IPS-NIHi11 (cell line): ENCODE measurements at regions not wholly inside any gene's neighbourhood (a gene's known extent, or its start where the extent isn't known, plus 50 kb on each side); places are given as distances from the start of the nearest gene placed in this dataset.

ENCODE experiments used
- DNase-seq: peaks from one replicate; pipeline ENCODE4 v3.0.0; 2012; ENCODE audit warnings: mixed read lengths, low spot score

DNA sequence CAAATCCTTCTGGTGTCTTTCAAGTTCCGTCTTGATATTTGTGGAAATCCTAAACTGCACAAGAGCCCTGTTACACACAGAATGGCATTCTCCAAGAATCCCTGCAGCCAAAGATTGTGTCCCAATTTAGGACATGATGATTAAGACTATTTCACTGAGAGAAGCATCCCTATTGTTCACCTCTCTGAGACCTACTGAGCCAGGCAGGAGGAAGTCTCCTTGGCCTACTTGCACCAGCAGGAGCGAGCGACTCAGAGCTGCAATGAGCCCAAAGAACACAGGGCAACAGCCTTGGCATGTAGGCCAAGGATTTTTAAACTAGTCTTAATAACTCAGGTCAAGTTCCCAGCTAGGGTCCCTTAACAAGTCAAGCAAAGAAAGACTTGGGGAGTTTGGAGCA, 79.4 kb upstream of the RUNX1 start:
- DNase-seq: no peak

DNA sequence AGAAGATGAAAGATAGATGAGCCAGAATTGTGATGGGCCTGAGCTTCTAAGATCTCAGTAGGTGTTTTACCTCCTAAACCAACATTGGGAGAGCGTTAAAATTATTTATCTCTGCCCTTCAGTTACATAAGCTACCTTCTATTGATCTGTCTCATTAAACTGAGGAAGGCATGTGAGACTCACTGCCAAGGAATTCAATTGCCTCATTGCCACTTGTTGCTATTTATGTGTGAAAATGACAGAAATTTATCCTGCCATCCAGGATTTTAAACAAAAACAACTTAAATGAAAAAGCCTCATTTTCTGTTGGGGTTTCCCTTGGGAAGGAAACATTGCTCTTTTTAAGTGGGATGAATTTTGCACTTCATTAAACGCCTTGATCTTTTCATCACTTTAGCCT, 78.7 kb upstream of the RUNX1 start:
- no peak for DNase-seq

DNA sequence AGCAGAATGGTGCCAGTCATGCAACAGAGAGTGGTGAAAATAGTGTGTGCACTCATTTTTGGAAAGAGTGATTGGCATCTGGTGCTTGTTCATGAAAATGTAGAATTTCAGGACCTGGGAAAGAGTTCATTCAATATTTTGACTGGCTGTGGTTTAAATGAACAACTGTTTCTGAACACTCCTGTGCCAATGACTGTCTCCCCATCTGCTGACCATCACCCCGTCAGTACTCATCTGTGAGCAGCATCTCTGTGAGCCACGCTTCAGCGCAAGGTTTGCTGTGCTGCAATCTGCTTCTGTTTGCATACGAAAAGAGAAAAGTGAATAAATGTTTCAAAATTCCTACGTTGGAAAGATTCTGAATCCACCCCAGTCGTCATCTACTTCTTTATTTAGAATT, 77.9 kb upstream of the RUNX1 start:
- no peak for DNase-seq

DNA sequence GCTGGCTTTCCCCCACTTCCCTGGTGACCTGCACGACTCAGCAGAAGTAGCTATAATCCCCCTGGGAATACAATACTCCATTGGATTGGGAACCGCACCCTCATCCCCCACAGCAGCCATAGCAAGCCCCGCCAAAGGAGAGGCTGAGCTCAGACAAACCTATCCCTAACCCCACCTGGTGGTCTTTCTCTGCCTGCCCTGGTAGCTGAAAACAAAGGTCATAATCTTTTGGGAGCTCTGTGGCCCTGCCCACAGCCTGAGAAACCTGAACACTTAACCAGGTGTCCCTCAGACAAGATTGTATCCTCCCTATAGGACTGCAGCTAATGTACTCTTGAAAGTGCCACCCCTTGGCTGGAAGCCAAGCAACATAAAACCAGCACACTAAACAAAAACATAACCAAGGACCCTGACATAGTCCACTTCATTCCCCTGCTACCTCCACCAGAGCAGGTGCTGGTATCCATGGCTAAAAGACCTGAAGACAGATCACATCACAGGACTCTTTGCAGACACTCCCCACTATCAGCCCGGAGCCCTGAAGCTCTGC, 71.6 kb upstream of the RUNX1 start:
- DNase-seq: no peak

DNA sequence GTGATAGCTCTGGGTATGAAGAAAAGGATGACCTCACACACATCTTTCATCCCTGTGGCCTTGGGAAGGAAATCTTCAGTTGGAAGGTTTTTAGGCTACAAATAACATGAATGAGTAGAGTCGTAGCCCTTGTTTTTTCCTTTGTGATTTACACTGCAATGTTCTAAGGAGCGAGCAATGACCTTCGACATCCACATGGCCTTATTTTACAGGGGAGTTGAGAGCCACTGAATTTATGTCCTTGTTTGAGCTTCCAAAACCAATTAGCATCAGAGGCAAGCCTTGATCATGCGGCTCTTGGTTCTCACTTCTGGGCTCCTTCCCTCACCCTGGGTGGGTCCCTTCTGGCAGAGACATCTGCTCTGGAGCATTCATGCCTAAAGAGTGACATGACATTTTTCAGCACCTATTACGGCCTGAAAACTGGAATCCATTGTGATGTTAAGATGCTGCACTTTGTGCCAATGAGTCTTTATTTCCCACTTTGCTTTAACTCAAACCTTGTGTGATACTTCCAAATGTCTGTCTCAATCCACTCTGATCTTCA, 70.5 kb upstream of the RUNX1 start:
- no peak for DNase-seq

DNA sequence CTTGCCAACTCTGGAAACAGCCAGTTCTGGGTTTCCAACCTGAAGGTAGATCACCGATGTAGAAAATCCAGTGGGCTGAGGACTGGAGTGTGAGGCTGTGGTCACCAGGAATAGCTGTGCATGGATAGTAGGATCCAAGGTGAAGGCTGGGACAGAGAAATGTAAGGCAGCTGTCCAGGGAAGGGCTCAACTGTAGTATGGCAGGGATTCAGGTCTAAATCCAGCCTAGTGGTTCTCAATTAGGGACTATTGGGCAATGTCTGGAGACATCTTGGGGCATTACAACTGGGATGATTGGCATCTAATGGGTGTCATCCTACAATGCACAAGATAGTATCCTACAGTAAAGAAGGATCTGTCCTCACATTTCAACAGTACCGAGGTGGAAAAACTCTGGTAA, 67.7 kb upstream of the RUNX1 start:
- no peak for DNase-seq

DNA sequence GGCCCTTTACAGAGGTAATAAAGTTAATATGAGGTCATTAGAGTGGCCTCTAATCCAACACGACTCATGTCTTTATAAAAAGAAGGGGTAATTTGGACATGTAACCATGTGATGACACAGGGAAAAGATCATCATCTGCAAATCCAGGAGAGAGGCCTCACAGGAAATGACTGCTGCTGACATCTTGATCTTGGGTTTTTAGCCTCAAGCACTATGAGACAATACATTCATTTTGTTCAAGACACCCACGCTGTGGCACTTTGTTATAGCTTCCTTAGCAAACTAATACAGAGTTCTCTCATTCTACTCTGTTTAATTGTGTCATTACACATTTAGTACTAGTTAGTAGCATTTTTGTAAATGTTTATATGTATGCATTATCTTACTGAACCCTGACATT, 64.0 kb upstream of the RUNX1 start:
- no peak for DNase-seq

DNA sequence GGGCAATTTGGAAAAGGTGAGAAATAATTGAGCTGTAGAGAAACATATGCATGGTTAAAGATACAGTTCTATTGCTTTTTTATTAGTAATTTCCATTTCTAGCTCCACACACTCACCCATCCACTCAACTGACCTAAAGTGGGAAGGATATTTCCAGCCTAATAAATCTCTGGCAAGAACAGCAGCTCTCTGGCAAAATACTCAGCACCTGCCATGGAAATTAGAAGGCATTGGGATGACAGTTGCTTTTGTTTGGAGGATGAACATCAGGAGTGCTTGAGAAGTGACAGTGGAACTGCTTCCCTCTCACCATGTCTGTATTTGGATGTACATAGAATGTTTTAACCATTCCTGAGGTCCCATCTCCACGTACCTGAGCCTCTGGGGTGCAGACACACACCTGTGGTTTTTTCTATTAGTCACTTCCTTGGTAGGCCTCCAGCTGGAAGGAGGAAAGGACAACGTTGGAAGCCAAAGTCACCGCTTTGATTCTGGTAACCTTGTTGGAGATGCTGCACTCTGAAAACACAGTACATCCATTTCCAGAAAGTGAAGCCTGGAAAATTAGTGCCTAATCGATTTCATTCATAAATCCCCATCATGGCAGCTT, 62.3 kb upstream of the RUNX1 start:
- no peak for DNase-seq

DNA sequence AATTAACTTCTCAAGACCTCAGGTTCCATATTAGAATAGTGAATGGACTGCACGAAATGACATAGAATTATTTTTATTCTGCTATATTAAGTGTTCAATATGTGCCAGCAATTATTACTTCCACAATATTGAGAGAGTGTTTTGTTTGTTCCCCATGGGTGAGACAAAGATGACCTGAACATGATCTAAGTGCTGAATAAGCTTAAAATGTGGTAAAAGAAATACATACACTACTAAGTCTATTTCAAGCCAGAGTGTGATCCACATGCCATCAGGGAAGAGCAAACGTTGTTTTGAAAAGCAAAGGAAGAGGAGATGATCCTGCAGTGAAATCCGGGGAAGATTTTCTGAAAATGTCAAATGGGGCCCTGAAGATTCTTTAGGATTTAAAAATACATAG, 59.8 kb upstream of the RUNX1 start:
- DNase-seq: no peak

DNA sequence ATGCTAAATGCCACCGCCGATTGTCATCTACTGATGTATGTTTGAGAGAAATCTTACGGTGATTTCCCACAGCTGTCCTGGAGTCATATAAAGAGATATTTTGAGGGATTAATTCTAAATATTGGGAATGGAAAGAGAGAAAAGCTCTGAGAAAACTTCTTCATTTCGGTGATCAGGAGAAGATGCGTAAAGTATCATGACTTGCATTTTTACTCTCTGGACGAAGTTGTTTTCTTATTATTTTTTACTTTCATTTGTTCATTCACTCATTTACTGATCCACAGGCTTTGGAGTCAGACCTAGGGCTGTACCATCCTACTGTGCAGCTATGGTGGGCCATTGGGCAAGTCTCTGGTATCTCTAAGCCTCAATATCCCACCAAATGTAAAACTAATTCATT, 58.4 kb upstream of the RUNX1 start:
- no peak for DNase-seq

DNA sequence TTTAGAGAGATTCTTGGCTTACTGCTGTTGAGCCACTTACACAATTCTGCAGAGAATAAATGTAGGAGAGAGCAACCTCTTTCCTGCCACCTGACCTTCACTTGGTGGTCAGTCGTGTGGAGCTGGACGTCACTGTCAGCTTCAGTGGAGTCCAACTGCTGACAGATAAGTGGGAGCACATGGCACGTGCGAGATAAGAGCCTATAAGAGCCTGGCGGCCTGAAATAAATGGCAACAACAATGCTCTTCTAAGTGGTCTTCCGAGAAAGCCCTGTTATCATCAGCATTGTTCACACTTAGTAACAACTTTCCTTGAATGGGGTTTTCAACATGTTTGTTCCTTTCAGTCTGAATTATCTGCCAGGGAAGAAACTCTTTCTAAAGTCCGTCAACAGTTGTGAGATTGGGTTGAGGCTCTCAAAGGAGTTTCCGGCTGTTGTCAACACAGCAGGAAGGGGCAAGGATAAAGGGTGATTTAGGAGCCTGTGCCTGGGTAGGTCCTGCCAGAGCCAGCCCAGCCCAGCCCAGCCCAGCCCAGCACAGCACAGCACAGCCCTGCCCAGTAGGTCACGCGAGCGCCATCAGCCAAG, 57.2 kb upstream of the RUNX1 start:
- no peak for DNase-seq

DNA sequence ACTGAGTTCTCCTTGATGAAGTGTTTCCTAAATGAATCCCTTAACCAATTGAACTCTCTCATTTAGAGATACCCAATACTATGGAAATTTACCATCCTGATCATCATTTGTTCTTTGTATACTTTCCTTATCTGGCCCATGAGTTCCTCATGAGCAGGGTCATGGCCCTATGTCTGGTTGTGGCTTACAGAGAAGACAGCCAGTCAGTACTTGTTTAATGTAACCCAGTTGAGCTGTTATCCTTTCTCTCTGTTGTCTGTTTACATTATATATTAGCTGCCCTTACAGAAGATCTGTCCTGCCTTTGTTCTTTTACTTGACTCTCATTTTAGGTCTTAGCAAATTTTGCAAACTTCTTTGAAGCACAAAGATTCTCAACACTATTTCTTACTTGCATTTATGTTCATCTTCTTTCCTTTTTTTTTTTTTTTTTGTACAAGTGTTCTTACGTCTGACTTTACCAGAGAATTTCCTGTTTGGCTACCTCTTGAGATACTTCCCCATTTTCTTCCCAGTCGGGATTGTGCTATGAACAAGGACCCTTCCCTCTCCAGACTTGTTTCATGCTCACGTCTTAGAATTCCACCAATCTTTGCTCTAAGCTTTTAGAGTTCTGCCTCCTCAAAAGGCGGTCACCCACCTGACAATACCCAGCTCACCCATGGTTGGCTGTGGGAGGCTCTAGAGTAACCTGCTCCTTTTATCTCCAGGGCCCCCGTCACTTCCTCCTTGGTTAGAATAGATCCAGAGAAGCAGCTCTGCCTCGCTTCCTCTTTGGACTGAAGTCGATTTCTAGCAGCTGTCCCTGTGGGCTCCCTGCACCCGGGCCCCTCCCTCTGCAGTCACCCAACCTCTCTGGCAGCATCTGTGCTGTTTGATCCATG, 53.6 kb upstream of the RUNX1 start:
- no peak for DNase-seq

DNA sequence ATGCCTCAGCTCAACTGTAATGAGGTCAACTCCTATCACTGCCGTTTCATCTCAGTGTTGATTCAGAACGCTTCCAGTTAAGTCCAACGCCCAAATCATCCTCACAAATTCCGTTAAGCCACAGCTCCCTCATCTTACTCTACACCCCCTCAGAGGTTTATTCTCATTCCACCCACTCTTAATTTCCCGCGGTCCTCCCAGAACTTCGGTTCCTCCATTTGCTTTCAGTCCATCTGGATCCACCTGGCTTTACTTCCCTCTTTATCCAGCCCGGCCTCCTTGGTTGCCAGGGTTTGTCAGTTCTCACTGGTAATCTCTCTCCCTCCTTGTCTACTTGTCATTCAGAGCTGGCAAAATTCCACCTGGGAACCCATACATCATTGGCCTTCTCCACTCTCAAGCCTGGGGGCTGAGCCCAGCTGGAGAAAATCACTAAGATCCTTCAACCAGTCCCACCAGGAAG, 51.3 kb upstream of the RUNX1 start:
- no peak for DNase-seq

DNA sequence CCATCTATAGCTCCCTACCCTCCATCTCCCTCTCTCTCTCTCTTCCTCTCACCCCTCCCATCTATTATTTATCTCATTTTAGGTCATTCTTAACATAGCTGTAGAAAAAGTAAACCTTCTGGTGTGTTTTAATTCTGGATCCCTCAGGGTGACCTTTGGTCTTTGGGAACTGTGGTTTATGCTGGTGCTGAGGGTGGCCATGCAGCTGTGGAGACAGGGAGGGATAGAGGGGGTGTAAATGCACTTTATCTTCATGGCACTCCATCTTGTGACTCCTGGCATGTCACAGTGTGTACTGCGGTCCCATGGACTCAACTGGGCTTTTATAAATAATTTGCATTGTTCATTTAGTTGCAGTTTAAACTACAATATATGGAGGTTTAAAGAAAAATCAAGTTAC, 50.2 kb upstream of the RUNX1 start:
- no peak for DNase-seq
